ENCODE measurements at regions not wholly inside any gene's neighbourhood (a gene's known extent, or its start where the extent isn't known, plus 50 kb on each side); places are given as distances from the start of the nearest gene placed in this dataset.
"Not testable (repeated sequence)": the region's sequence is repeated elsewhere in the genome, so short reads cannot be mapped to it uniquely, and the experiment has no call there.

DNA sequence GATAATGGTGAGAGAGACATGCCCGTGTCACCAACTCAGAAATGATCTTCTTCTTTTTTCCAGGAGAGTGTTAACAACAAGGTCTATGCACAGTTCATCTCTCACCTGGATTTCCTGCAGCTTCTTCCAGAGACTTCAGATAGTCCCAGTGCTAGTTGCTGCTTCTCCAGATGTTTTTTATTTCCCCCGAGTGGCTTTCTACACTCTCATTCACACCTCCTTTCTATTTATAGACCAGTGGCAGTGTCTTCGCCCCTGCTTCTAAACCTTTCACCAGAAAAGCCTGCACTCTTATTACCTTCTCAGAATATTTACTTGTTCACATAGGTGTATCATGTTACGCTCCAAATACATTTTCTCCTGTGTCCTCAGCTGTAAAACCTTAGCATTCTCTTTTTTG lies 558.8 kb upstream of the CHAC2 start:
- intact Hi-C loops (cut with micrococcal nuclease; ENCODE audit: unreplicated experiment): loop anchor here (10.0 kb wide), 5 partner anchors 236 to 536 kb away; no protein-coding TSS in a partner anchor
- CTCF ChIA-PET: no interaction called here
- Histone ChIP-seq H3K4me2 (no peak overlapping the region), H3K27ac (no peak overlapping the region), H3K9me3 (ENCODE audit: insufficient read depth, low read depth) (no peaks in the 10 kb centered on the region; the same call in 1 of the 2 replicates), H3K79me2 (ENCODE audit: low read depth) (no peaks in the 10 kb centered on the region), H2AFZ (no peak overlapping the region), H3K4me3 (no peak overlapping the region), H4K20me1 (ENCODE audit: insufficient read depth) (no peaks in the 10 kb centered on the region), H3K4me1 (replicated peaks; ENCODE audit: insufficient read depth) (no peaks in the 10 kb centered on the region), H3K27me3 (ENCODE audit: insufficient read depth, low read depth) (no peaks in the 10 kb centered on the region), H3K36me3 (ENCODE audit: low read depth) (no peaks in the 10 kb centered on the region), H3F3A (ENCODE audit: insufficient read depth, low read depth) (no peaks in the 10 kb centered on the region), H3K9me2 (ENCODE audit: insufficient read depth) (no peaks in the 10 kb centered on the region)
- no peak for DNase-seq
- POLR2A ChIA-PET (ENCODE audit: unreplicated experiment): no interaction called here
- TF ChIP-seq, protein P1, sequence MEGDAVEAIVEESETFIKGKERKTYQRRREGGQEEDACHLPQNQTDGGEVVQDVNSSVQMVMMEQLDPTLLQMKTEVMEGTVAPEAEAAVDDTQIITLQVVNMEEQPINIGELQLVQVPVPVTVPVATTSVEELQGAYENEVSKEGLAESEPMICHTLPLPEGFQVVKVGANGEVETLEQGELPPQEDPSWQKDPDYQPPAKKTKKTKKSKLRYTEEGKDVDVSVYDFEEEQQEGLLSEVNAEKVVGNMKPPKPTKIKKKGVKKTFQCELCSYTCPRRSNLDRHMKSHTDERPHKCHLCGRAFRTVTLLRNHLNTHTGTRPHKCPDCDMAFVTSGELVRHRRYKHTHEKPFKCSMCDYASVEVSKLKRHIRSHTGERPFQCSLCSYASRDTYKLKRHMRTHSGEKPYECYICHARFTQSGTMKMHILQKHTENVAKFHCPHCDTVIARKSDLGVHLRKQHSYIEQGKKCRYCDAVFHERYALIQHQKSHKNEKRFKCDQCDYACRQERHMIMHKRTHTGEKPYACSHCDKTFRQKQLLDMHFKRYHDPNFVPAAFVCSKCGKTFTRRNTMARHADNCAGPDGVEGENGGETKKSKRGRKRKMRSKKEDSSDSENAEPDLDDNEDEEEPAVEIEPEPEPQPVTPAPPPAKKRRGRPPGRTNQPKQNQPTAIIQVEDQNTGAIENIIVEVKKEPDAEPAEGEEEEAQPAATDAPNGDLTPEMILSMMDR (conservative IDR thresholded peaks at IDR 0.05): no peak
- TF ChIP-seq EZH2 (IDR thresholded peaks at IDR 0.05; ENCODE audit: low read depth): no peak
- no TSS peak for BruUV-seq (replicated peaks)

DNA sequence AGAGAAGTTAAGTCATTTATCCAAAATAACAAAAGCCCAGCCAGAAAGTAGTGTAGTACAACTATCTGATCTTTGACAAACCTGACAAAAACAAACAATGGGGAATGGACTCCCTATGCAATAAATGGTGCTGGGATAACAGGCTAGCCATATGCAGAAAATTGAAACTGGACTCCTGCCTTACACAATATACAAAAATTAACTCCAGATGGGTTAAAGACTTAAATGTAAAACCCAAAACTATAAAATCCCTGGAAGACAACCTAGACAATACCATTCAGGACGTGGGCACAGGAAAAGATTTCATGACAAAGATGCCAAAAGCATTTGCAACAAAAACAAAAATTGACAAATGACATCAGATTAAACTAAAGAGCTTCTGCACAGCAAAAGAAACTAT lies 561.4 kb upstream of the CHAC2 start:
- H3K79me2 ChIP-seq (ENCODE audit: low read depth); H3K4me2 ChIP-seq; H3K9me3 ChIP-seq (ENCODE audit: insufficient read depth, low read depth); DNase-seq; H2AFZ ChIP-seq; H3K27ac ChIP-seq; H4K20me1 ChIP-seq (ENCODE audit: insufficient read depth); POLR2A ChIA-PET (ENCODE audit: unreplicated experiment); CTCF ChIA-PET; H3K36me3 ChIP-seq (ENCODE audit: low read depth); H3K27me3 ChIP-seq (ENCODE audit: insufficient read depth, low read depth); H3K4me3 ChIP-seq; BruUV-seq (replicated peaks); H3F3A ChIP-seq (ENCODE audit: insufficient read depth, low read depth); H3K9me2 ChIP-seq (ENCODE audit: insufficient read depth): not testable (repeated sequence)
- H3K4me1 ChIP-seq (replicated peaks; ENCODE audit: insufficient read depth): peaks cover 13% of the 10 kb centered on the region
- intact Hi-C loops (cut with micrococcal nuclease; ENCODE audit: unreplicated experiment): loop anchor here (10.0 kb wide), 5 partner anchors 239 to 539 kb away; no protein-coding TSS in a partner anchor

DNA sequence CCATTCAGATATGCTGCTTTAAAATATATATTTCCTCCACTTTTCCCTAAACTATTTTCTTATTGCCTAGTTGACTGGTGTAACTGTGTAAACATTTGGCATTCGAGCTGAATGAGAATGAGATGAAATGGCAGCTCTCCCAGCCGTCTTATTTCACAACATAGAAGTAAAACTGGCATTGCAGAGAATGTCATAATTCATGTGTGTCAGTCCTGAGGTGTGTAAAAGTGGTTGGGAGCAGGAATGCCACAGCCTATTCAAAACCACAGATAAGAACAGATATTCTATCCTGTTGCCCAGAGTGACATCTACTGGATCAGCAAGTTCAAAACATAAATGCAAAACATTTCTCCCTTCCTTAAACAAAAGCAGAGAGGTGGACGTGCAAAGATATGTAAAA lies 565.5 kb upstream of the CHAC2 start:
- intact Hi-C loops (cut with micrococcal nuclease; ENCODE audit: unreplicated experiment): loop anchor here (1.0 to 10.0 kb wide), 8 partner anchors 72 to 543 kb away; no protein-coding TSS in a partner anchor
- TF ChIP-seq EZH2 (IDR thresholded peaks at IDR 0.05; ENCODE audit: low read depth): no peak
- TF ChIP-seq, protein P1 (conservative IDR thresholded peaks at IDR 0.05): peak; percentile 68
- Histone ChIP-seq H3K27ac (peak overlapping the region; percentile 42), H3F3A (ENCODE audit: insufficient read depth, low read depth) (peaks cover 7% of the 10 kb centered on the region), H3K9me2 (ENCODE audit: insufficient read depth) (peaks cover under 1% of the 10 kb centered on the region; the same call in 1 of the 2 replicates), H3K4me2 (peak overlapping the region; percentile 48), H3K27me3 (ENCODE audit: insufficient read depth, low read depth) (no peaks in the 10 kb centered on the region), H3K9me3 (ENCODE audit: insufficient read depth, low read depth) (peaks cover 9% of the 10 kb centered on the region; the same call in 1 of the 2 replicates), H3K4me3 (0 out of 2 replicates have a peak overlapping the region, but pooled peaks have one; percentile 12), H4K20me1 (ENCODE audit: insufficient read depth) (no peaks in the 10 kb centered on the region), H3K4me1 (replicated peaks; ENCODE audit: insufficient read depth) (peaks cover 13% of the 10 kb centered on the region), H2AFZ (no peak overlapping the region), H3K79me2 (ENCODE audit: low read depth) (no peaks in the 10 kb centered on the region), H3K36me3 (ENCODE audit: low read depth) (no peaks in the 10 kb centered on the region)
- ChIA-PET CTCF (interaction anchor here (0.8 kb wide), 1 partner anchor 392 kb away, joined by 5 read pairs; no protein-coding TSS in a partner anchor), POLR2A (ENCODE audit: unreplicated experiment) (interaction anchor here (0.5 kb wide), 2 partner anchors 39 to 448 kb away, joined by 6 read pairs; no protein-coding TSS in a partner anchor)
- no TSS peak for BruUV-seq (replicated peaks)
- peak; percentile 59 to 96 for DNase-seq

DNA sequence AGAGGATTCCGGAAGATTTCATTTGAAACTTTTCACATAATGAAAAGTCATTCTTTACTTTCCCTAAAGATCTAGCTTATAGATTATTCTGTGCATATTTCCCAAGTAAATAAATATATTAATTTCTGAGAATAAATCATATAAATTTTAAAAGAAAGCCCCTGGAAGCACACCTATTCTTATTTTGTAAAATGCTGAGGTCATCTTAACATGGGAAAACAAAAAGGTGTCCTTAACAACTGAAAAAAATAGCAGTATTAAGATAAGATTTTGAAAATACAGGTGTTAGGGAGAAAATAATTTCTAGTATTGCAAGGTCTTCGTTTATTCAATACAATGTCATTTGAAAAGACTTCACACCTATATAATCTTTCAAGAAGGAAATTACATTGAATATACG lies 567.5 kb upstream of the CHAC2 start:
- CTCF ChIA-PET: no interaction called here
- intact Hi-C loops (cut with micrococcal nuclease; ENCODE audit: unreplicated experiment): loop anchor here (10.0 kb wide), 5 partner anchors 245 to 545 kb away; no protein-coding TSS in a partner anchor
- TF ChIP-seq, protein P1 (conservative IDR thresholded peaks at IDR 0.05): no peak
- TF ChIP-seq EZH2 (IDR thresholded peaks at IDR 0.05; ENCODE audit: low read depth): no peak

More for the DNA sequence above, 567.5 kb upstream of the CHAC2 start:
- POLR2A ChIA-PET (ENCODE audit: unreplicated experiment): no interaction called here
- no peak overlapping the region for H3K27ac ChIP-seq
- H3K4me2 ChIP-seq: no peak overlapping the region
- no peaks in the 10 kb centered on the region for H4K20me1 ChIP-seq (ENCODE audit: insufficient read depth)
- no TSS peak for BruUV-seq (replicated peaks)
- peaks cover 5% of the 10 kb centered on the region; the same call in 1 of the 2 replicates for H3K9me2 ChIP-seq (ENCODE audit: insufficient read depth)
- no peak overlapping the region for H2AFZ ChIP-seq
- no peak for DNase-seq
- no peaks in the 10 kb centered on the region for H3K79me2 ChIP-seq (ENCODE audit: low read depth)
- H3K36me3 ChIP-seq (ENCODE audit: low read depth): no peaks in the 10 kb centered on the region
- no peaks in the 10 kb centered on the region for H3K27me3 ChIP-seq (ENCODE audit: insufficient read depth, low read depth)
- H3K4me3 ChIP-seq: no peak overlapping the region
- peaks cover 13% of the 10 kb centered on the region for H3K4me1 ChIP-seq (replicated peaks; ENCODE audit: insufficient read depth)
- H3K9me3 ChIP-seq (ENCODE audit: insufficient read depth, low read depth): peaks cover 9% of the 10 kb centered on the region; the same call in 1 of the 2 replicates
- peaks cover 7% of the 10 kb centered on the region for H3F3A ChIP-seq (ENCODE audit: insufficient read depth, low read depth)

Measured in PC-9 (cell line).